GM12892 (cell line): ENCODE measurements at regions not wholly inside any gene's neighbourhood (a gene's known extent, or its start where the extent isn't known, plus 50 kb on each side); places are given as distances from the start of the nearest gene placed in this dataset.

Experiments used
- POLR2A ChIP-seq: IDR thresholded peaks from 2 replicates; pipeline ENCODE4 v1.6.1; 2011; ENCODE audit warnings: low read depth, low read length, control low read depth
- POLR2AphosphoS5 ChIP-seq: IDR thresholded peaks from 2 replicates; pipeline ENCODE4 v1.6.1; 2011; ENCODE audit warnings: low read depth, low read length, control low read depth

- TF ChIP-seq POLR2A (no peak), POLR2AphosphoS5 (no peak)
These were observed 949.0 kb downstream of the C4orf33 start for GRCh38 chr4:130044788-130045531.
